DND-41 (cell line): ENCODE measurements at regions not wholly inside any gene's neighbourhood (a gene's known extent, or its start where the extent isn't known, plus 50 kb on each side); places are given as distances from the start of the nearest gene placed in this dataset.

Experiments used
- CTCF ChIP-seq: IDR thresholded peaks from 2 replicates; pipeline ENCODE4 v1.5.1; 2012; ENCODE audit warnings: borderline replicate concordance, low read length, moderate library complexity, mild to moderate bottlenecking; ENCODE audit not compliant: poor library complexity, severe bottlenecking; ENCODE audit errors: extremely low read depth
- EZH2 ChIP-seq: IDR thresholded peaks from 3 replicates; pipeline ENCODE4 v1.6.1; 2012; ENCODE audit warnings: borderline replicate concordance, low read depth, mild to moderate bottlenecking, moderate library complexity, low read length, inconsistent platforms; ENCODE audit not compliant: severe bottlenecking

DNA sequence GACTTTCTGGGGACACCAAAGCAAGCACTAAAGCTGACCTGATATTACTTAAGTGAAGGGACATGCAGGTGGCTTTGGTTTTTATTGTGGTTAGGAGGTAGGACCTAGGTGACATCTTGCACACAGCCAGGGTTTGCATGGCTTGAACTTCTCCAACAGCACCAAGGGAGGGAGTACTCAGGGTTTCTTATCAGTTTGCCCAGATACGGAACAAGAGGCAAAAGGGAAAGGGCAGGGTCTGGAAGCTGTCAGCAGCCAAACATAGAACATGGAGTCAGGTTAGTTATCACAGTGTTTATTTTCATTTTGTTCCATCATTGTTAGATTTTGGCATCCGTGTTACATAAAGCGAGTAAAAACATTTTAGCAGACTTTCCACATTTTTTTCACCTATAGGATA, 186.3 kb upstream of the CLEC14A start:
- TF ChIP-seq CTCF (no peak), EZH2 (no peak)
